Gastroesophageal sphincter (tissue), 4 donors: ENCODE measurements at regions not wholly inside any gene's neighbourhood (a gene's known extent, or its start where the extent isn't known, plus 50 kb on each side); places are given as distances from the start of the nearest gene placed in this dataset.

Experiments used
- ATAC-seq: fragments of 150-250 bp; one replicate; pipeline ENCODE4 v1.9.1; 2016; ENCODE audit warnings: mild to moderate bottlenecking, moderate library complexity
- H3K27ac ChIP-seq, 4 donors: fragments of 200-600 bp; sonication (generic) in 3 of 4; 1 replicate in 3 of 4; 2 replicates in 1 of 4; pipeline ENCODE4 v1.5.1; 2016 to 2019
- H3K27me3 ChIP-seq: fragments of 200-600 bp; sonication (generic); one replicate; pipeline ENCODE4 v1.5.1; 2019
- H3K36me3 ChIP-seq, 2 donors: fragments of 200-600 bp; sonication (generic); one replicate each; pipeline ENCODE4 v1.5.1; 2019; ENCODE audit warnings: control low read depth in 1 of 2
- H3K4me1 ChIP-seq, 3 donors: fragments of 200-600 bp; sonication (generic); 1 replicate in 2 of 3; 2 replicates in 1 of 3; pipeline ENCODE4 v1.5.1; 2016 to 2019; ENCODE audit warnings: control low read depth in 2 of 3
- H3K4me3 ChIP-seq, 2 donors: fragments of 200-600 bp; sonication (generic); one replicate each; pipeline ENCODE4 v1.5.1; 2019; ENCODE audit warnings: mild to moderate bottlenecking in 1 of 2, moderate library complexity in 1 of 2
- H3K9me3 ChIP-seq, 3 donors: fragments of 200-600 bp; sonication (generic); one replicate each; pipeline ENCODE4 v1.5.1; 2017 to 2019; ENCODE audit warnings: control low read depth in 2 of 3
- CTCF ChIP-seq, 4 experiments: fragments of 200-600 bp in 2 of 4; fragments of 450-650 bp in 2 of 4; sonication (generic) in 1 of 4; IDR thresholded peaks; one replicate each; pipeline ENCODE4 v1.5.1; 2017 to 2019; ENCODE audit warnings: antibody characterized with exemption in 4 of 4, mild to moderate bottlenecking in 2 of 4, moderate library complexity in 2 of 4
- EP300 ChIP-seq: sonication (generic); formaldehyde crosslinking; IDR thresholded peaks from one replicate; pipeline ENCODE4 v1.6.1; 2017; ENCODE audit warnings: antibody characterized with exemption, mild to moderate bottlenecking
- POLR2A ChIP-seq, 2 donors: fragments of 450-650 bp; IDR thresholded peaks; one replicate each; pipeline ENCODE4 v1.6.1; 2017; ENCODE audit warnings: antibody characterized with exemption in 2 of 2, mild to moderate bottlenecking in 2 of 2, moderate library complexity in 1 of 2
- POLR2AphosphoS5 ChIP-seq: sonication (generic); formaldehyde crosslinking; IDR thresholded peaks from one replicate; pipeline ENCODE4 v1.6.1; 2017; ENCODE audit warnings: antibody characterized with exemption
- WGBS, 2 donors: methylation state at CpG; one replicate each; pipeline ENCODE4 v1.1.5; 2018; ENCODE audit warnings: low coverage in 1 of 2; 5-methylcytosine and 5-hydroxymethylcytosine counted together

GRCh38 chr20:60883496-60883895, 368.6 kb upstream of the CDH4 start:
- no peak overlapping the region for H3K4me3 ChIP-seq
- no peak overlapping the region for H3K27ac ChIP-seq
- H3K27me3 ChIP-seq = peaks cover 7% of the 10 kb centered on the region
- WGBS, 2 donors = 69 to 90% methylated on average over 1 to 4 of the region's 4 CpGs
- H3K36me3 ChIP-seq = no peaks in the 10 kb centered on the region
- no peak for ATAC-seq
- no peaks in the 10 kb centered on the region for H3K9me3 ChIP-seq
- H3K4me1 ChIP-seq = no peaks in the 10 kb centered on the region
- no peak for TF ChIP-seq CTCF (IDR thresholded peaks at IDR 0.05)
- TF ChIP-seq POLR2AphosphoS5 = no peak
- no peak for TF ChIP-seq POLR2A (IDR thresholded peaks at IDR 0.05)
- TF ChIP-seq EP300 = no peak

- WGBS, 2 donors = 83 to 96% methylated on average over 1 to 3 of the region's 3 CpGs
- Histone ChIP-seq H3K27ac (no peak overlapping the region), H3K4me3 (no peak overlapping the region), H3K9me3 (no peaks in the 10 kb centered on the region), H3K27me3 (peaks cover 7% of the 10 kb centered on the region), H3K36me3 (no peaks in the 10 kb centered on the region), H3K4me1 (no peaks in the 10 kb centered on the region)
- TF ChIP-seq POLR2AphosphoS5 = no peak
- no peak for TF ChIP-seq CTCF (IDR thresholded peaks at IDR 0.05)
- no peak for TF ChIP-seq EP300
- no peak for TF ChIP-seq POLR2A (IDR thresholded peaks at IDR 0.05)
- ATAC-seq = no peak
Measured at GRCh38 chr20:60884277-60884676, 367.8 kb upstream of the CDH4 start.

- TF ChIP-seq POLR2A (IDR thresholded peaks at IDR 0.05) (no peak), EP300 (no peak), CTCF (IDR thresholded peaks at IDR 0.05) (no peak), POLR2AphosphoS5 (no peak)
- WGBS, 2 donors = 34 to 59% methylated on average over 7 to 8 of the region's 8 CpGs
- Histone ChIP-seq H3K9me3 (no peaks in the 10 kb centered on the region), H3K27me3 (peaks cover 7% of the 10 kb centered on the region), H3K4me3 (no peak overlapping the region), H3K27ac (no peak overlapping the region), H3K4me1 (no peaks in the 10 kb centered on the region), H3K36me3 (no peaks in the 10 kb centered on the region)
- ATAC-seq = no peak
Measured at GRCh38 chr20:60888771-60889170, 363.3 kb upstream of the CDH4 start.

- Histone ChIP-seq H3K4me1 (no peaks in the 10 kb centered on the region), H3K4me3 (no peak overlapping the region), H3K27me3 (no peaks in the 10 kb centered on the region), H3K9me3 (no peaks in the 10 kb centered on the region), H3K27ac (no peak overlapping the region), H3K36me3 (no peaks in the 10 kb centered on the region)
- 94 to 100% methylated on average over 2 of the region's 3 CpGs for WGBS, 2 donors
- ATAC-seq = no peak
- TF ChIP-seq EP300 = no peak
- no peak for TF ChIP-seq POLR2AphosphoS5
Measured at GRCh38 chr20:60892095-60892813, 359.8 kb upstream of the CDH4 start.

GRCh38 chr20:60894091-60894490, 358.0 kb upstream of the CDH4 start:
- Histone ChIP-seq H3K36me3 (no peaks in the 10 kb centered on the region), H3K9me3 (no peaks in the 10 kb centered on the region), H3K4me3 (no peak overlapping the region), H3K27ac (no peak overlapping the region), H3K27me3 (no peaks in the 10 kb centered on the region), H3K4me1 (no peaks in the 10 kb centered on the region)
- WGBS, 2 donors = 60 to 72% methylated on average over 5 of the region's 5 CpGs
- no peak for TF ChIP-seq POLR2AphosphoS5
- TF ChIP-seq POLR2A (IDR thresholded peaks at IDR 0.05) = no peak
- TF ChIP-seq CTCF (IDR thresholded peaks at IDR 0.05) = no peak
- no peak for TF ChIP-seq EP300
- ATAC-seq = no peak
